ENCODE measurements at regions not wholly inside any gene's neighbourhood (a gene's known extent, or its start where the extent isn't known, plus 50 kb on each side); places are given as distances from the start of the nearest gene placed in this dataset.

GRCh38 chr14:22338381-22338780 lies 250.6 kb downstream of the DAD1 start:
- no peak for TF ChIP-seq CTCF (IDR thresholded peaks at IDR 0.05)
- peak overlapping the region in 1 of 2 donors; percentile 36 for H3K27ac ChIP-seq
- H3K27me3 ChIP-seq = no peaks in the 10 kb centered on the region
- DNase-seq = no peak
- H3K36me3 ChIP-seq = no peaks in the 10 kb centered on the region
- intact Hi-C loops (cut with DNase I; ENCODE audit: low total_unique reads) = no loop called here
- peaks cover 0 to 15% (median 6%) of the 10 kb centered on the region in 4 donors for H3K4me1 ChIP-seq
- H3K4me3 ChIP-seq = no peak overlapping the region
- no peaks in the 10 kb centered on the region for H3K9me3 ChIP-seq

- intact Hi-C loops (cut with DNase I; ENCODE audit: low total_unique reads) = no loop called here
- Histone ChIP-seq H3K27ac (peak overlapping the region in 1 of 2 donors; percentile 36), H3K4me1 (peaks cover 0 to 15% (median 6%) of the 10 kb centered on the region in 4 donors)
Measured at GRCh38 chr14:22337938-22338337, 251.1 kb downstream of the DAD1 start.

GRCh38 chr14:22337521-22337920 lies 251.5 kb downstream of the DAD1 start:
- Histone ChIP-seq H3K4me1 (peaks cover 0 to 15% (median 6%) of the 10 kb centered on the region in 4 donors), H3K9me3 (no peaks in the 10 kb centered on the region), H3K27ac (no peak overlapping the region), H3K36me3 (no peaks in the 10 kb centered on the region), H3K4me3 (no peak overlapping the region), H3K27me3 (no peaks in the 10 kb centered on the region)
- DNase-seq = no peak
- intact Hi-C loops (cut with DNase I; ENCODE audit: low total_unique reads) = no loop called here
- TF ChIP-seq CTCF (IDR thresholded peaks at IDR 0.05) = no peak

More at GRCh38 chr14:22337938-22338337, 251.1 kb downstream of the DAD1 start:
- no peaks in the 10 kb centered on the region for H3K36me3 ChIP-seq
- no peaks in the 10 kb centered on the region for H3K27me3 ChIP-seq
- H3K4me3 ChIP-seq = no peak overlapping the region
- no peak for DNase-seq
- H3K9me3 ChIP-seq = no peaks in the 10 kb centered on the region
- TF ChIP-seq CTCF (IDR thresholded peaks at IDR 0.05) = no peak

GRCh38 chr14:22336031-22336430 lies 253.0 kb downstream of the DAD1 start:
- Histone ChIP-seq H3K27ac (no peak overlapping the region), H3K9me3 (no peaks in the 10 kb centered on the region), H3K27me3 (no peaks in the 10 kb centered on the region), H3K36me3 (no peaks in the 10 kb centered on the region), H3K4me3 (no peak overlapping the region), H3K4me1 (peaks cover 0 to 15% (median 6%) of the 10 kb centered on the region in 4 donors)
- TF ChIP-seq CTCF (IDR thresholded peaks at IDR 0.05) = no peak
- no peak for DNase-seq
- intact Hi-C loops (cut with DNase I; ENCODE audit: low total_unique reads) = no loop called here

- Histone ChIP-seq H3K9me3 (peaks cover 0 to 2% (median 0%) of the 10 kb centered on the region in 3 donors), H3K4me1 (peaks cover 0 to 14% (median 6%) of the 10 kb centered on the region in 4 donors), H3K27me3 (no peaks in the 10 kb centered on the region), H3K36me3 (no peaks in the 10 kb centered on the region), H3K27ac (no peak overlapping the region), H3K4me3 (no peak overlapping the region)
- intact Hi-C loops (cut with DNase I; ENCODE audit: low total_unique reads) = no loop called here
- no peak for TF ChIP-seq CTCF (IDR thresholded peaks at IDR 0.05)
- no peak for DNase-seq
Measured at GRCh38 chr14:22334627-22335026, 254.4 kb downstream of the DAD1 start.

GRCh38 chr14:22334275-22334577 lies 254.8 kb downstream of the DAD1 start:
- Histone ChIP-seq H3K27ac (no peak overlapping the region), H3K27me3 (no peaks in the 10 kb centered on the region), H3K4me3 (no peak overlapping the region), H3K36me3 (no peaks in the 10 kb centered on the region), H3K9me3 (peaks cover 0 to 6% (median 0%) of the 10 kb centered on the region in 3 donors), H3K4me1 (peaks cover 0 to 10% (median 5%) of the 10 kb centered on the region in 4 donors)
- intact Hi-C loops (cut with DNase I; ENCODE audit: low total_unique reads) = no loop called here
- DNase-seq = no peak
- TF ChIP-seq CTCF (IDR thresholded peaks at IDR 0.05) = no peak
